Femur (tissue), 1 donor: ENCODE measurements at regions not wholly inside any gene's neighbourhood (a gene's known extent, or its start where the extent isn't known, plus 50 kb on each side); places are given as distances from the start of the nearest gene placed in this dataset.
A peak's percentile ranks its signal among the peaks of the same experiment; 100 is the strongest.

Experiments
- DNase-seq: peaks from one replicate; pipeline ENCODE4 v3.0.0-alpha.2; 2017

- no peak for DNase-seq
Measured at GRCh38 chr12:114996382-114996781, 312.4 kb upstream of the TBX3 start.

GRCh38 chr12:114995891-114996290, 311.9 kb upstream of the TBX3 start:
- no peak for DNase-seq

- DNase-seq, result peak; percentile 37
Measured at GRCh38 chr12:114993165-114993564, 309.2 kb upstream of the TBX3 start.

GRCh38 chr12:114992443-114992842, 308.5 kb upstream of the TBX3 start:
- DNase-seq, result no peak

- no peak for DNase-seq
Measured at GRCh38 chr12:114990381-114990780, 306.4 kb upstream of the TBX3 start.

- DNase-seq, result no peak
Measured at GRCh38 chr12:114986849-114987248, 302.9 kb upstream of the TBX3 start.

GRCh38 chr12:114986178-114986714, 302.3 kb upstream of the TBX3 start:
- DNase-seq, result no peak

- DNase-seq, result no peak
Measured at GRCh38 chr12:114984634-114985061, 300.7 kb upstream of the TBX3 start.

GRCh38 chr12:114982760-114983159, 298.8 kb upstream of the TBX3 start:
- no peak for DNase-seq

- DNase-seq, result no peak
Measured at GRCh38 chr12:114981036-114981435, 297.1 kb upstream of the TBX3 start.

GRCh38 chr12:114976959-114977358, 293.0 kb upstream of the TBX3 start:
- DNase-seq, result no peak

GRCh38 chr12:114976372-114976771, 292.4 kb upstream of the TBX3 start:
- DNase-seq, result no peak

- peak; percentile 57 for DNase-seq
Measured at GRCh38 chr12:114975640-114976310, 291.8 kb upstream of the TBX3 start.

GRCh38 chr12:114974826-114975639, 291.1 kb upstream of the TBX3 start:
- DNase-seq, result peak; percentile 39

GRCh38 chr12:114974333-114974732, 290.4 kb upstream of the TBX3 start:
- DNase-seq, result no peak

GRCh38 chr12:114968727-114969126, 284.8 kb upstream of the TBX3 start:
- DNase-seq, result no peak

- DNase-seq, result peak; percentile 29
Measured at GRCh38 chr12:114967151-114967550, 283.2 kb upstream of the TBX3 start.

- DNase-seq, result no peak
Measured at GRCh38 chr12:114964841-114965240, 280.9 kb upstream of the TBX3 start.

GRCh38 chr12:114963846-114964245, 279.9 kb upstream of the TBX3 start:
- DNase-seq, result no peak

GRCh38 chr12:114961491-114961890, 277.5 kb upstream of the TBX3 start:
- DNase-seq, result peak; percentile 68

GRCh38 chr12:114958538-114958937, 274.6 kb upstream of the TBX3 start:
- no peak for DNase-seq

- DNase-seq, result no peak
Measured at GRCh38 chr12:114957225-114957624, 273.2 kb upstream of the TBX3 start.

- no peak for DNase-seq
Measured at GRCh38 chr12:114955414-114956014, 271.5 kb upstream of the TBX3 start.
